Testis (tissue), 2 donors: ENCODE measurements at regions not wholly inside any gene's neighbourhood (a gene's known extent, or its start where the extent isn't known, plus 50 kb on each side); places are given as distances from the start of the nearest gene placed in this dataset.

Source experiments
- CTCF ChIP-seq, 3 experiments: fragments of 450-650 bp in 2 of 3; fragments of 200-600 bp in 1 of 3; sonication (generic) in 1 of 3; IDR thresholded peaks; one replicate each; pipeline ENCODE4 v1.5.1; 2016 to 2019; ENCODE audit warnings: antibody characterized with exemption in 3 of 3, mild to moderate bottlenecking in 2 of 3, moderate library complexity in 1 of 3
- POLR2A ChIP-seq: fragments of 450-650 bp; IDR thresholded peaks from one replicate; pipeline ENCODE4 v1.6.1; 2017; ENCODE audit warnings: antibody characterized with exemption, mild to moderate bottlenecking, moderate library complexity

- TF ChIP-seq POLR2A (no peak), CTCF (IDR thresholded peaks at IDR 0.05) (no peak)
Measured at GRCh38 chr16:88197481-88198456, 185.0 kb upstream of the ZNF469 start.
